HepG2 (cell line): ENCODE measurements at regions not wholly inside any gene's neighbourhood (a gene's known extent, or its start where the extent isn't known, plus 50 kb on each side); places are given as distances from the start of the nearest gene placed in this dataset.

ENCODE experiments used
- ATAC-seq: fragments of 200-7000 bp; cut with Tn5 transposase; 3 replicates; pipeline ENCODE4 v1.9.1; 2020; ENCODE audit warnings: mild to moderate bottlenecking, moderate library complexity
- BruUV-seq: library from RNA; stranded (reverse); fragments of 400-500 nt; replicated peaks from 2 replicates; lab custom pipeline; 2021; lab: Mats Ljungman, UMichigan
- CTCF ChIA-PET: fragments of 300-600 bp; formaldehyde crosslinking; extraction: SDS; loops from one replicate; lab custom pipeline; 2021; ENCODE audit warnings: low total read pairs, inconsistent platforms, low intra/inter-chr PET ratio; lab: Yijun Ruan, JAX
- POLR2A ChIA-PET: fragments of 350-600 bp; sonication (Branson Sonifier 250); formaldehyde crosslinking; loops from one replicate; lab custom pipeline; 2020; ENCODE audit warnings: antibody characterized with exemption, inconsistent platforms; lab: Yijun Ruan, JAX
- DNase-seq: peaks from one replicate; pipeline ENCODE4 v3.0.0-alpha.2; 2015; ENCODE audit warnings: low spot score
- FAIRE-seq: peaks from 3 replicates; lab custom pipeline; 2011; peaks lifted over from hg19 to GRCh38; lab: Jason Lieb, UNC
- H2AFZ ChIP-seq: one replicate; pipeline ENCODE4 v1.6.1; 2011; ENCODE audit warnings: low read length, inconsistent platforms
- H3K27ac ChIP-seq: fragments of 300-600 bp; 3 replicates; pipeline ENCODE4 v1.8.0; 2011; ENCODE audit warnings: mixed run types, mild to moderate bottlenecking, mixed read lengths, low read length, inconsistent platforms; ENCODE audit not compliant: insufficient read depth; ENCODE audit errors: extremely low read length
- H3K27me3 ChIP-seq, 2 experiments: fragments of 200-600 bp in 1 of 2; 2 replicates in 1 of 2; 3 replicates in 1 of 2; pipeline versions ENCODE4 v1.6.0 to v1.8.0; 2011; ENCODE audit warnings: low read length in 2 of 2, mild to moderate bottlenecking in 2 of 2, moderate library complexity in 2 of 2, inconsistent platforms in 1 of 2; ENCODE audit not compliant: insufficient read depth in 2 of 2, control insufficient read depth in 1 of 2
- H3K36me3 ChIP-seq, 2 experiments: fragments of 200-600 bp in 1 of 2; replicated peaks in 1 of 2; 2 replicates in 1 of 2; 3 replicates in 1 of 2; pipeline versions ENCODE4 v1.5.1 to v1.8.0; 2011; ENCODE audit warnings: low read length in 2 of 2, inconsistent platforms in 1 of 2; ENCODE audit not compliant: insufficient read depth in 2 of 2, control insufficient read depth in 1 of 2
- H3K4me1 ChIP-seq: 2 replicates; pipeline ENCODE4 v1.5.1; 2012; ENCODE audit warnings: low read length, inconsistent platforms; ENCODE audit not compliant: insufficient read depth
- H3K4me2 ChIP-seq: 2 replicates; pipeline ENCODE4 v1.6.0; 2011; ENCODE audit warnings: low read depth, low read length, inconsistent platforms
- H3K4me3 ChIP-seq, 3 experiments: fragments of 200-600 bp in 1 of 3; sonication (generic), shearing (Covaris generic) in 1 of 3; replicated peaks in 1 of 3; 2 replicates each; pipeline ENCODE4 v1.5.1; 2011 to 2016; ENCODE audit warnings: low read length in 3 of 3, inconsistent platforms in 2 of 3, low read depth in 2 of 3, mild to moderate bottlenecking in 2 of 3, control low read depth in 1 of 3, mixed read lengths in 1 of 3; ENCODE audit not compliant: insufficient read depth in 1 of 3
- H3K79me2 ChIP-seq: one replicate; pipeline ENCODE4 v1.6.1; 2011; ENCODE audit warnings: low read length, inconsistent platforms; ENCODE audit not compliant: insufficient read depth
- H3K9ac ChIP-seq: 2 replicates; pipeline ENCODE4 v1.6.0; 2011; ENCODE audit warnings: mild to moderate bottlenecking, low read depth, low read length, inconsistent platforms; ENCODE audit not compliant: insufficient read depth
- H3K9me3 ChIP-seq: 2 replicates; pipeline ENCODE4 v1.5.1; 2012; ENCODE audit warnings: mild to moderate bottlenecking, low read length
- H4K20me1 ChIP-seq: 2 replicates; pipeline ENCODE4 v1.6.0; 2011; ENCODE audit warnings: inconsistent platforms, mild to moderate bottlenecking, low read length, moderate library complexity; ENCODE audit not compliant: insufficient read depth
- ETV5 ChIP-seq: IDR thresholded peaks from 2 replicates; pipeline ENCODE4 v1.6.1; 2018; ENCODE audit warnings: missing biosample characterization, missing genetic modification reagents, inconsistent platforms, borderline replicate concordance
- FOXP1 ChIP-seq, 2 experiments: fragments of 450-650 bp in 1 of 2; IDR thresholded peaks; 2 replicates each; pipeline ENCODE4 v1.6.1; 2017 to 2018; ENCODE audit warnings: antibody characterized with exemption in 1 of 2
- GTF3A ChIP-seq: sonication (generic); formaldehyde crosslinking; conservative IDR thresholded peaks from 2 replicates; pipeline ENCODE4 v1.4.0; 2020; ENCODE audit warnings: mild to moderate bottlenecking, missing genetic modification reagents
- HOXD1 ChIP-seq: sonication (generic); formaldehyde crosslinking; IDR thresholded peaks from 2 replicates; pipeline ENCODE4 v1.5.0; 2020; ENCODE audit warnings: missing genetic modification reagents
- JDP2 ChIP-seq: sonication (generic); formaldehyde crosslinking; IDR thresholded peaks from 2 replicates; pipeline ENCODE4 v1.8.1; 2022; ENCODE audit warnings: missing genetic modification reagents, borderline replicate concordance
- NFIB ChIP-seq: sonication (generic); formaldehyde crosslinking; IDR thresholded peaks from 2 replicates; pipeline ENCODE4 v1.9.0; 2021; ENCODE audit warnings: missing genetic modification reagents, mild to moderate bottlenecking, borderline replicate concordance
- SATB2 ChIP-seq: sonication (generic); formaldehyde crosslinking; IDR thresholded peaks from 2 replicates; pipeline ENCODE4 v1.5.0; 2020; ENCODE audit warnings: missing genetic modification reagents
- THAP8 ChIP-seq: sonication (generic); formaldehyde crosslinking; IDR thresholded peaks from 2 replicates; pipeline ENCODE4 v1.5.1; 2020; ENCODE audit warnings: missing genetic modification reagents, mild to moderate bottlenecking, borderline replicate concordance
- ZBTB2 ChIP-seq: sonication (generic); formaldehyde crosslinking; IDR thresholded peaks from 2 replicates; pipeline ENCODE4 v1.8.0; 2022; ENCODE audit warnings: low read depth, missing genetic modification reagents
- ZNF468 ChIP-seq: sonication (generic); formaldehyde crosslinking; IDR thresholded peaks from 2 replicates; pipeline ENCODE4 v1.8.0; 2022; ENCODE audit warnings: mild to moderate bottlenecking, moderate library complexity, missing genetic modification reagents
- ZNF556 ChIP-seq: sonication (generic); formaldehyde crosslinking; IDR thresholded peaks from 2 replicates; pipeline ENCODE4 v1.4.0; 2020; ENCODE audit warnings: mild to moderate bottlenecking, missing genetic modification reagents, borderline replicate concordance
- WGBS: methylation state at CpG from one replicate; pipeline ENCODE4 v1.1.6; 2017; ENCODE audit warnings: low lambda C conversion rate; 5-methylcytosine and 5-hydroxymethylcytosine counted together
- in situ Hi-C: cut with HindIII; loops from 2 replicates; pipeline ENCODE4 v1.10.0; 2017; ENCODE audit warnings: low pct_unique_long_range_greater_than_20kb; ENCODE audit not compliant: extremely low pct_ligation_motif_present
- intact Hi-C: fragments of 100-400 bp; cut with micrococcal nuclease; formaldehyde crosslinking; loops from one replicate; pipeline ENCODE4 v1.10.0; 2022; ENCODE audit not compliant: unreplicated experiment

- FAIRE-seq: no peak
- Histone ChIP-seq H2AFZ (no peak overlapping the region), H3K27ac (no peak overlapping the region), H3K4me2 (no peak overlapping the region), H3K4me3 (no peak overlapping the region), H3K9ac (no peak overlapping the region), H3K79me2 (no peaks in the 10 kb centered on the region), H3K4me1 (no peaks in the 10 kb centered on the region), H3K36me3 (no peaks in the 10 kb centered on the region), H3K27me3 (no peaks in the 10 kb centered on the region), H3K9me3 (peaks cover 87% of the 10 kb centered on the region), H4K20me1 (no peaks in the 10 kb centered on the region)
- BruUV-seq: no TSS peak
- POLR2A ChIA-PET: no interaction called here
- intact Hi-C loops (no loop called here), in situ Hi-C loops (no loop called here)
- 5% methylated on average over 2 of the region's 2 CpGs for WGBS
- CTCF ChIA-PET: no interaction called here
- ATAC-seq: no peak
- DNase-seq: no peak
- no peak for TF ChIP-seq THAP8
Observed at GRCh38 chr11:127894316-127894715, 693.0 kb downstream of the ETS1 start.

- in situ Hi-C loops: no loop called here
- no peaks in the 10 kb centered on the region for H3K79me2 ChIP-seq
- no peak overlapping the region for H2AFZ ChIP-seq
- ATAC-seq: no peak
- FAIRE-seq: no peak
- POLR2A ChIA-PET: no interaction called here
- DNase-seq: no peak
- no peak overlapping the region for H3K4me2 ChIP-seq
- no peaks in the 10 kb centered on the region for H3K27me3 ChIP-seq
- H3K9me3 ChIP-seq: peaks cover 85% of the 10 kb centered on the region
- TF ChIP-seq HOXD1: no peak
- no peak for TF ChIP-seq ZNF556 (CRISPR knock-in tag)
- no peak for TF ChIP-seq ZBTB2
- TF ChIP-seq NFIB (CRISPR knock-in tag): no peak
- no peak for TF ChIP-seq ETV5
- TF ChIP-seq SATB2: no peak
- no peak for TF ChIP-seq FOXP1 (IDR thresholded peaks at IDR 0.05)
- TF ChIP-seq FOXP1 (CRISPR knock-in tag; IDR thresholded peaks at IDR 0.05): no peak
- no peak for TF ChIP-seq GTF3A
- TF ChIP-seq JDP2 (CRISPR knock-in tag): no peak
- TF ChIP-seq ZNF468 (CRISPR knock-in tag): no peak
- no peaks in the 10 kb centered on the region for H4K20me1 ChIP-seq
- no peaks in the 10 kb centered on the region for H3K4me1 ChIP-seq
- H3K36me3 ChIP-seq: no peaks in the 10 kb centered on the region
- no peak overlapping the region for H3K9ac ChIP-seq
- CTCF ChIA-PET: no interaction called here
- no TSS peak for BruUV-seq
- no peak overlapping the region for H3K4me3 ChIP-seq
- no peak overlapping the region for H3K27ac ChIP-seq
- intact Hi-C loops: no loop called here
Observed at GRCh38 chr11:127890030-127890615, 697.2 kb downstream of the ETS1 start.
